HepG2 (cell line): ENCODE measurements at regions not wholly inside any gene's neighbourhood (a gene's known extent, or its start where the extent isn't known, plus 50 kb on each side); places are given as distances from the start of the nearest gene placed in this dataset.

Experiments used
- ATAC-seq: fragments of 200-7000 bp; cut with Tn5 transposase; 3 replicates; pipeline ENCODE4 v1.9.1; 2020; ENCODE audit warnings: mild to moderate bottlenecking, moderate library complexity
- BruUV-seq: library from RNA; stranded (reverse); fragments of 400-500 nt; replicated peaks from 2 replicates; lab custom pipeline; 2021; lab: Mats Ljungman, UMichigan
- CTCF ChIA-PET: fragments of 300-600 bp; formaldehyde crosslinking; extraction: SDS; loops from one replicate; lab custom pipeline; 2021; ENCODE audit warnings: low total read pairs, inconsistent platforms, low intra/inter-chr PET ratio; lab: Yijun Ruan, JAX
- POLR2A ChIA-PET: fragments of 350-600 bp; sonication (Branson Sonifier 250); formaldehyde crosslinking; loops from one replicate; lab custom pipeline; 2020; ENCODE audit warnings: antibody characterized with exemption, inconsistent platforms; lab: Yijun Ruan, JAX
- DNase-seq: peaks from one replicate; pipeline ENCODE4 v3.0.0-alpha.2; 2015; ENCODE audit warnings: low spot score
- FAIRE-seq: peaks from 3 replicates; lab custom pipeline; 2011; peaks lifted over from hg19 to GRCh38; lab: Jason Lieb, UNC
- H2AFZ ChIP-seq: one replicate; pipeline ENCODE4 v1.6.1; 2011; ENCODE audit warnings: low read length, inconsistent platforms
- H3K27ac ChIP-seq: fragments of 300-600 bp; 3 replicates; pipeline ENCODE4 v1.8.0; 2011; ENCODE audit warnings: mixed run types, mild to moderate bottlenecking, mixed read lengths, low read length, inconsistent platforms; ENCODE audit not compliant: insufficient read depth; ENCODE audit errors: extremely low read length
- H3K27me3 ChIP-seq, 2 experiments: fragments of 200-600 bp in 1 of 2; 2 replicates in 1 of 2; 3 replicates in 1 of 2; pipeline versions ENCODE4 v1.6.0 to v1.8.0; 2011; ENCODE audit warnings: low read length in 2 of 2, mild to moderate bottlenecking in 2 of 2, moderate library complexity in 2 of 2, inconsistent platforms in 1 of 2; ENCODE audit not compliant: insufficient read depth in 2 of 2, control insufficient read depth in 1 of 2
- H3K36me3 ChIP-seq, 2 experiments: fragments of 200-600 bp in 1 of 2; replicated peaks in 1 of 2; 2 replicates in 1 of 2; 3 replicates in 1 of 2; pipeline versions ENCODE4 v1.5.1 to v1.8.0; 2011; ENCODE audit warnings: low read length in 2 of 2, inconsistent platforms in 1 of 2; ENCODE audit not compliant: insufficient read depth in 2 of 2, control insufficient read depth in 1 of 2
- H3K4me1 ChIP-seq: 2 replicates; pipeline ENCODE4 v1.5.1; 2012; ENCODE audit warnings: low read length, inconsistent platforms; ENCODE audit not compliant: insufficient read depth
- H3K4me2 ChIP-seq: 2 replicates; pipeline ENCODE4 v1.6.0; 2011; ENCODE audit warnings: low read depth, low read length, inconsistent platforms
- H3K4me3 ChIP-seq, 3 experiments: fragments of 200-600 bp in 1 of 3; sonication (generic), shearing (Covaris generic) in 1 of 3; replicated peaks in 1 of 3; 2 replicates each; pipeline ENCODE4 v1.5.1; 2011 to 2016; ENCODE audit warnings: low read length in 3 of 3, inconsistent platforms in 2 of 3, low read depth in 2 of 3, mild to moderate bottlenecking in 2 of 3, control low read depth in 1 of 3, mixed read lengths in 1 of 3; ENCODE audit not compliant: insufficient read depth in 1 of 3
- H3K79me2 ChIP-seq: one replicate; pipeline ENCODE4 v1.6.1; 2011; ENCODE audit warnings: low read length, inconsistent platforms; ENCODE audit not compliant: insufficient read depth
- H3K9ac ChIP-seq: 2 replicates; pipeline ENCODE4 v1.6.0; 2011; ENCODE audit warnings: mild to moderate bottlenecking, low read depth, low read length, inconsistent platforms; ENCODE audit not compliant: insufficient read depth
- H3K9me3 ChIP-seq: 2 replicates; pipeline ENCODE4 v1.5.1; 2012; ENCODE audit warnings: mild to moderate bottlenecking, low read length
- H4K20me1 ChIP-seq: 2 replicates; pipeline ENCODE4 v1.6.0; 2011; ENCODE audit warnings: inconsistent platforms, mild to moderate bottlenecking, low read length, moderate library complexity; ENCODE audit not compliant: insufficient read depth
- ATM ChIP-seq: fragments of 450-650 bp; IDR thresholded peaks from 2 replicates; pipeline ENCODE4 v1.7.1; 2017; ENCODE audit warnings: mild to moderate bottlenecking, borderline replicate concordance
- CBFB ChIP-seq: sonication (generic); formaldehyde crosslinking; IDR thresholded peaks from 2 replicates; pipeline ENCODE4 v1.4.0; 2020; ENCODE audit warnings: missing genetic modification reagents
- HNF4A ChIP-seq: sonication (generic); formaldehyde crosslinking; IDR thresholded peaks from 2 replicates; pipeline ENCODE4 v1.4.0; 2020; ENCODE audit warnings: missing genetic modification reagents
- MAZ ChIP-seq, 2 experiments: sonication (generic) in 1 of 2; formaldehyde crosslinking in 1 of 2; IDR thresholded peaks; 2 replicates each; pipeline versions ENCODE4 v1.5.0 to v1.6.1; 2012 to 2020; ENCODE audit warnings: low read depth in 2 of 2, mild to moderate bottlenecking in 2 of 2, borderline replicate concordance in 1 of 2, improper control_type of control experiment in 1 of 2, low read length in 1 of 2, missing genetic modification reagents in 1 of 2, moderate library complexity in 1 of 2
- PITX1 ChIP-seq: sonication (generic); formaldehyde crosslinking; IDR thresholded peaks from 2 replicates; pipeline ENCODE4 v1.5.1; 2020; ENCODE audit warnings: mild to moderate bottlenecking, missing genetic modification reagents
- PLRG1 ChIP-seq: fragments of 450-650 bp; conservative IDR thresholded peaks from 2 replicates; pipeline ENCODE4 v1.6.1; 2016
- RARG ChIP-seq: sonication (generic); formaldehyde crosslinking; IDR thresholded peaks from 2 replicates; pipeline ENCODE4 v1.4.0; 2020; ENCODE audit warnings: low read depth, mild to moderate bottlenecking, missing genetic modification reagents
- REST ChIP-seq, 2 experiments: IDR thresholded peaks; 2 replicates each; pipeline ENCODE4 v1.6.1; 2011 to 2012; ENCODE audit warnings: low read length in 2 of 2, borderline replicate concordance in 1 of 2, low read depth in 1 of 2, mild to moderate bottlenecking in 1 of 2, moderate library complexity in 1 of 2
- SP140L ChIP-seq: sonication (generic); formaldehyde crosslinking; IDR thresholded peaks from 2 replicates; pipeline ENCODE4 v1.4.0; 2020; ENCODE audit warnings: missing genetic modification reagents, borderline replicate concordance
- SRSF1 ChIP-seq: fragments of 200-400 bp; formaldehyde crosslinking; optimal IDR thresholded peaks from 2 replicates; pipeline ENCODE3; 2017; ENCODE audit warnings: mild to moderate bottlenecking, low read depth, low read length, moderate library complexity
- SUZ12 ChIP-seq: fragments of 150-350 bp; IDR thresholded peaks from 2 replicates; pipeline ENCODE4 v1.6.1; 2014; ENCODE audit warnings: low read depth, low read length
- TCF12 ChIP-seq, 2 experiments: fragments of 450-650 bp in 1 of 2; sonication (generic) in 1 of 2; formaldehyde crosslinking in 1 of 2; IDR thresholded peaks; 2 replicates each; pipeline versions ENCODE4 v1.6.1 to v1.8.0; 2017 to 2022; ENCODE audit warnings: antibody characterized with exemption in 1 of 2, mild to moderate bottlenecking in 1 of 2, missing genetic modification reagents in 1 of 2, moderate library complexity in 1 of 2
- U2AF1 ChIP-seq: fragments of 200-400 bp; formaldehyde crosslinking; optimal IDR thresholded peaks from 2 replicates; pipeline ENCODE3; 2017; ENCODE audit warnings: mild to moderate bottlenecking, low read depth, low read length
- ZFP62 ChIP-seq: sonication (generic); formaldehyde crosslinking; IDR thresholded peaks from 2 replicates; pipeline ENCODE4 v1.4.0; 2020; ENCODE audit warnings: missing genetic modification reagents
- ZIK1 ChIP-seq: sonication (generic); formaldehyde crosslinking; IDR thresholded peaks from 2 replicates; pipeline ENCODE4 v1.5.0; 2020; ENCODE audit warnings: mild to moderate bottlenecking, low read depth, missing genetic modification reagents, borderline replicate concordance
- ZNF343 ChIP-seq: sonication (generic); formaldehyde crosslinking; IDR thresholded peaks from 2 replicates; pipeline ENCODE4 v1.4.0; 2020; ENCODE audit warnings: mild to moderate bottlenecking, missing genetic modification reagents
- ZNF362 ChIP-seq: sonication (generic); formaldehyde crosslinking; IDR thresholded peaks from 2 replicates; pipeline ENCODE4 v1.4.0; 2020; ENCODE audit warnings: missing genetic modification reagents, mild to moderate bottlenecking, borderline replicate concordance
- ZNF557 ChIP-seq: sonication (generic); formaldehyde crosslinking; IDR thresholded peaks from 2 replicates; pipeline ENCODE4 v1.4.0; 2020; ENCODE audit warnings: missing genetic modification reagents
- ZSCAN29 ChIP-seq: sonication (generic); formaldehyde crosslinking; conservative IDR thresholded peaks from 2 replicates; pipeline ENCODE4 v1.4.0; 2020; ENCODE audit warnings: mild to moderate bottlenecking, missing genetic modification reagents
- ZSCAN9 ChIP-seq: IDR thresholded peaks from 2 replicates; pipeline ENCODE4 v1.6.1; 2016; ENCODE audit warnings: borderline replicate concordance
- WGBS: methylation state at CpG from one replicate; pipeline ENCODE4 v1.1.6; 2017; ENCODE audit warnings: low lambda C conversion rate; 5-methylcytosine and 5-hydroxymethylcytosine counted together
- in situ Hi-C: cut with HindIII; loops from 2 replicates; pipeline ENCODE4 v1.10.0; 2017; ENCODE audit warnings: low pct_unique_long_range_greater_than_20kb; ENCODE audit not compliant: extremely low pct_ligation_motif_present
- intact Hi-C: fragments of 100-400 bp; cut with micrococcal nuclease; formaldehyde crosslinking; loops from one replicate; pipeline ENCODE4 v1.10.0; 2022; ENCODE audit not compliant: unreplicated experiment

GRCh38 chr6:170208651-170209353 is 82.1 kb downstream of the DLL1 start:
- Histone ChIP-seq H3K4me3 (no peak overlapping the region), H3K27me3 (peaks cover 17 to 62% of the 10 kb centered on the region in 2 experiments), H3K79me2 (no peaks in the 10 kb centered on the region), H3K4me2 (no peak overlapping the region), H3K9ac (no peak overlapping the region), H3K27ac (no peak overlapping the region), H3K9me3 (no peaks in the 10 kb centered on the region), H3K4me1 (no peaks in the 10 kb centered on the region), H3K36me3 (no peaks in the 10 kb centered on the region), H4K20me1 (no peaks in the 10 kb centered on the region; the same call in 1 of the 2 replicates), H2AFZ (no peak overlapping the region)
- ChIA-PET POLR2A (no interaction called here), CTCF (no interaction called here)
- TF ChIP-seq HNF4A (CRISPR knock-in tag): no peak
- no peak for TF ChIP-seq PITX1 (CRISPR knock-in tag)
- no peak for TF ChIP-seq SUZ12
- TF ChIP-seq RARG (CRISPR knock-in tag): no peak
- no peak for TF ChIP-seq TCF12 (IDR thresholded peaks at IDR 0.05)
- no peak for TF ChIP-seq TCF12 (CRISPR knock-in tag; IDR thresholded peaks at IDR 0.05)
- TF ChIP-seq ZIK1 (CRISPR knock-in tag): no peak
- no peak for TF ChIP-seq ZSCAN29 (CRISPR knock-in tag)
- no peak for TF ChIP-seq MAZ (IDR thresholded peaks at IDR 0.05; ENCODE audit: borderline replicate concordance, low read depth, low read length)
- TF ChIP-seq MAZ (CRISPR knock-in tag; IDR thresholded peaks at IDR 0.05; ENCODE audit: low read depth): no peak
- no peak for TF ChIP-seq ZFP62 (CRISPR knock-in tag)
- TF ChIP-seq PLRG1: no peak
- no peak for TF ChIP-seq ZNF343 (CRISPR knock-in tag)
- TF ChIP-seq REST (IDR thresholded peaks at IDR 0.05; ENCODE audit: borderline replicate concordance in 1 of 2, low read depth in 1 of 2, low read length in 2 of 2): no peak
- no peak for TF ChIP-seq ATM
- TF ChIP-seq CBFB (CRISPR knock-in tag): no peak
- no peak for TF ChIP-seq ZNF362 (CRISPR knock-in tag)
- TF ChIP-seq SRSF1: no peak
- no peak for TF ChIP-seq ZSCAN9 (CRISPR knock-in tag)
- TF ChIP-seq SP140L (CRISPR knock-in tag): no peak
- no peak for TF ChIP-seq U2AF1
- no peak for TF ChIP-seq ZNF557 (CRISPR knock-in tag)
- no peak for DNase-seq
- intact Hi-C loops: no loop called here
- WGBS: 0% methylated on average over 9 of the region's 18 CpGs
- in situ Hi-C loops: no loop called here
- no peak for ATAC-seq
- no peak for FAIRE-seq
- no TSS peak for BruUV-seq
